GM23248 (cell line): ENCODE measurements at regions not wholly inside any gene's neighbourhood (a gene's known extent, or its start where the extent isn't known, plus 50 kb on each side); places are given as distances from the start of the nearest gene placed in this dataset.

Experiments
- EZH2 ChIP-seq: fragments of 200-600 bp; sonication (generic); IDR thresholded peaks from 2 replicates; pipeline ENCODE4 v1.6.1; 2018; ENCODE audit warnings: antibody characterized with exemption, mild to moderate bottlenecking; ENCODE audit not compliant: insufficient read depth, poor library complexity, severe bottlenecking
- EZH2phosphoT487 ChIP-seq: fragments of 200-600 bp; sonication (generic); IDR thresholded peaks from 2 replicates; pipeline ENCODE4 v1.6.1; 2018; ENCODE audit warnings: antibody characterized with exemption, moderate library complexity, mild to moderate bottlenecking, low read depth; ENCODE audit not compliant: insufficient read depth

DNA sequence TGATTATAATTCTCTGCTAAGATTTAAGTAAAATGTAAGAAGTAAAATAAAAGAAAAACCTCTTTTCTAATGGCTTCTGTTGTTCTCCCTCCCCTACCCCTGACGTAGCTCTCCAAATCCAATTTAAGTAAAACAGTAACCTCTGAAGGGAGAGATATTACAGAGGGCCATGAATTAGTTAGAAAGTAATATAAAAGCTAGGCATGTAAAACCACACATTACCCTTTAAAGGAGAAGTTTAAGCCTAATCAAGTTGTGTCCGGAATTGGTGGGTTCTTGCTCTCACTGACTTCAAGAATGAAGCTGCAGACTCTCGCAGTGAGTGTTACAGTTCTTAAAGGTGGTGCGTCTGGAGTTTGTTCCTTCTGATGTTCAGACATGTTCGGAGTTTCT, 116.9 kb upstream of the SCN7A start:
- TF ChIP-seq EZH2 (no peak), EZH2phosphoT487 (no peak)
